ENCODE measurements at regions not wholly inside any gene's neighbourhood (a gene's known extent, or its start where the extent isn't known, plus 50 kb on each side); places are given as distances from the start of the nearest gene placed in this dataset.
"Not testable (repeated sequence)": the region's sequence is repeated elsewhere in the genome, so short reads cannot be mapped to it uniquely, and the experiment has no call there.

DNA sequence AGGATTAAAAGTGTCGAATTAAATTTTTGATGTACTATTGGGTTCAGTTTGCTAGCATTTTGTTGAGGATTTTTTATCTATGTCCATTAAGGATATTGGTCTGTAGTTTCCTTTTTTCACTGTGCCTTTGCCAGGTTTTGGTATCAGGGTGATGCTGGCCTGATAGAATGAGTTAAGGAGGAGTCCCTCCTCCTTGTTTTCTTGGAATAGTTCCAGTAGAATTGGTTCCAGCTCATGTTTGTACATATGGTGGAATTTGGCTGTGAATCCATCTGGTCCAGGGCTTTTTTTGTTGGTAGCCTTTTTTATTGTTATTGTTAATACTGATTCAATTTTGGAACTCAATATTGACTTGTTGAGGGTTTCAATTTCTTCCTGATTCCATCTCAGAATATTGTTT lies 141.8 kb downstream of the SIM1 start:
- no peak overlapping the region for H2AFZ ChIP-seq (ENCODE audit: low read depth, low read length)
- H3K36me3 ChIP-seq (ENCODE audit: insufficient read depth, low read length), result no peaks in the 10 kb centered on the region

DNA sequence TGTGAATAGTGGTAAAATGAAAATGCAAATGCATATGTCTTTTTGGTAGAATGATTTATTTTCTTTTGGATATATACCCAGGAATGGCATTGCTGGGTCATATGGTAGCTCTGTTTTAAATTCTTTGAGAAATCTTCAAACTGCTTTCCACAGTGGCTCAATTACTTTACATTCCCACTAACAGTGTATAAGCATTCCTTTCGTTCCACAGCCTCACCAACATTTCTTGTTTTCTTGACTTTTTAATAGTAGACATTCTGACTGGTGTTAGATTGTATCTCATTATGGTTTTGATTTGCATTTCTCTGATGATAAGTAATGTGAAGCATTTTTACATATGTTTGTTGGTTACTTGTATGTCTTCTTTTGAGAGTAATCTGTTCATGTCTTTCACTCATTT lies 144.0 kb downstream of the SIM1 start:
- Histone ChIP-seq H3K9me3 (ENCODE audit: low read length) (no peaks in the 10 kb centered on the region), H3K36me3 (ENCODE audit: insufficient read depth, low read length) (no peaks in the 10 kb centered on the region), H2AFZ (ENCODE audit: low read depth, low read length) (no peak overlapping the region), H3K27me3 (ENCODE audit: insufficient read depth, low read length) (no peaks in the 10 kb centered on the region), H3K4me1 (ENCODE audit: insufficient read depth, low read length) (no peaks in the 10 kb centered on the region), H3K4me3 (ENCODE audit: low read length) (no peak overlapping the region)

More for the DNA sequence above, 141.8 kb downstream of the SIM1 start:
- Histone ChIP-seq H3K27me3 (ENCODE audit: insufficient read depth, low read length) (no peaks in the 10 kb centered on the region), H3K9me3 (ENCODE audit: low read length) (no peaks in the 10 kb centered on the region), H3K4me1 (ENCODE audit: insufficient read depth, low read length) (no peaks in the 10 kb centered on the region), H3K4me3 (ENCODE audit: low read length) (no peak overlapping the region)

DNA sequence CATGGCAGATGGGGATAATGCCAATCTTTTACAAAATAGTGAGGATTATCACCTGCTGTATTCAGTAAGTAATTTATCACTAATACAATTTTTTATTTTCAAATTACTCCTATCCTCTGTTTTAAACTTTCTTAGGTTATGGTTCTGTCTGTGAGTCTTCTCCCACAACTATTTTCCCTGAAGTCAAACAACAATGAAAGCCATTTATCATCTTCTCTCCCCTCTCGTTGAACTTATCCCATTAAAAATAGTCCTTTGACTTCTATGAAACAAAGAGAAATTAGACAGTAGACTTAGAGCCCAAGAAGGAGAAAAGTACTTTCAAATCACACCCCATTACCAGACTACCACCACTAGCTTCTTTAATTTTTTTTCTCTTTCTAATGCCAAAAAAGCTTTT lies 147.7 kb downstream of the SIM1 start:
- Histone ChIP-seq H3K36me3 (ENCODE audit: insufficient read depth, low read length) (no peaks in the 10 kb centered on the region), H3K9me3 (ENCODE audit: low read length) (no peaks in the 10 kb centered on the region), H2AFZ (ENCODE audit: low read depth, low read length) (no peak overlapping the region), H3K27me3 (ENCODE audit: insufficient read depth, low read length) (no peaks in the 10 kb centered on the region), H3K4me3 (ENCODE audit: low read length) (no peak overlapping the region), H3K4me1 (ENCODE audit: insufficient read depth, low read length) (no peaks in the 10 kb centered on the region)

DNA sequence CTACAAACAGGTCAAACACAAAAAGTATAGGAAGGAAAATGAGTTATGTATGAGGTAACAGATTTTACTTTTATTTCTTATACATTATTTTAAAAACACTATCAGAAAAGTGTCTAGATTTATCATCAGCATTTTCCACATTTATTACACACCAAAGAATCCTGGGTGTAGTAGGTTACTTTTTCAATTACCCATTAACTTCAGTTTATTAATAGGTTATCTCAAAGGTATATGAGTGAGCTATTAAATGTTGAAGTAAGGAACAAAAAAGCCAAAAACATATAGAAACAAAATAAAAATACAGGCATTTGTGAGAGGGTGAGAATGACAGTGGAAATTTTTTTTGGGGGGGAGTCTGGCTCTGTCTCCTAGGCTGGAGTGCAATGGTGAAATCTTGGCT lies 150.5 kb downstream of the SIM1 start:
- H3K27me3 ChIP-seq (ENCODE audit: insufficient read depth, low read length), result no peaks in the 10 kb centered on the region
- H3K4me3 ChIP-seq (ENCODE audit: low read length), result no peak overlapping the region
- H3K4me1 ChIP-seq (ENCODE audit: insufficient read depth, low read length), result no peaks in the 10 kb centered on the region
- no peaks in the 10 kb centered on the region for H3K9me3 ChIP-seq (ENCODE audit: low read length)
- H3K36me3 ChIP-seq (ENCODE audit: insufficient read depth, low read length), result no peaks in the 10 kb centered on the region
- no peak overlapping the region for H2AFZ ChIP-seq (ENCODE audit: low read depth, low read length)

DNA sequence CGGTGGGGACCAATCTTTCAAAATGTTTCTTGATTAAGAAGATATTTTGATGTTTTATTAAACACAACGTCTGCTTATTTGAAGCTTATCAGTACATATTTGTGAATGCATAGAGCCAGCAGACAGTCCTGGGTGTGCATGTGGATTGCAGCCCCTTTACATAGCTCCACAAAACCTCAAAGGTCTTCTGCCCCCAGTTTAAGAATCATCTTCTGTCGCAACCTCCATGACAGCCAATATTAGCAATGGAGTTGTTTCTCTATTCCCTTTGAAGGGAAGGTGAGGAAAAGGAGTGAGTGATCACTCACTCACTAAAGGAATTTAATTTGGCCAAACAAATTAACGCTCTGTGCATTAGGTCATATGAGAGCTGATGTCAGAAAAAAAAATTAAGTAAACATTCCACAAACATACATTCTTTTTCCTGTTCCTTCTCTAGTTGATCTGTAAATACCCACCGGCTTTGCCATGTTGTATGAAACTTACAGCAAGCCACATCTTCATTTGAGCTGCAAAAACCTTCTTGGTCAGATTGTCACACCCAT lies 152.9 kb downstream of the SIM1 start:
- H3K27me3 ChIP-seq (ENCODE audit: insufficient read depth, low read length), result no peaks in the 10 kb centered on the region
- no peak overlapping the region for H2AFZ ChIP-seq (ENCODE audit: low read depth, low read length)
- H3K9me3 ChIP-seq (ENCODE audit: low read length), result no peaks in the 10 kb centered on the region
- no peaks in the 10 kb centered on the region for H3K4me1 ChIP-seq (ENCODE audit: insufficient read depth, low read length)
- H3K36me3 ChIP-seq (ENCODE audit: insufficient read depth, low read length), result no peaks in the 10 kb centered on the region
- H3K4me3 ChIP-seq (ENCODE audit: low read length), result no peak overlapping the region

DNA sequence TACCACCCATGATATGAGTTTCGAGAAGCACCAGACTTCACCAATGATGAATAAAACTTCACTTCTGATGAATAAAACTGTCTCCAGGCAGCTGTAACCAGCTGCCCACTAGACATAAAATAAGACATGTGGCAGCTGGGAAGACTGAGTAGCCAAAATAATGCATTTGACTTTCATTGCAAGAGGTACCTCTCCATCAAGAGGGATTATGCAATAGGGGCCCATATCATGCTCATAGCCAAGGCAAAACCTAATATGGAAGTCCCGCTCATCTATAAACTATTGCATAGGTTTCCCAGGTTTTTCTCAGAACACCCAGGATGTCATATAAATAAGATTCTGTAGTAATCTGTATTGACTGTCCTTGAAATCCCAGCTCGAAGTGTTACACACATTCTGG lies 155.5 kb downstream of the SIM1 start:
- Histone ChIP-seq H3K27me3 (ENCODE audit: insufficient read depth, low read length) (no peaks in the 10 kb centered on the region), H3K36me3 (ENCODE audit: insufficient read depth, low read length) (no peaks in the 10 kb centered on the region), H3K9me3 (ENCODE audit: low read length) (no peaks in the 10 kb centered on the region), H3K4me1 (ENCODE audit: insufficient read depth, low read length) (no peaks in the 10 kb centered on the region), H2AFZ (ENCODE audit: low read depth, low read length) (no peak overlapping the region), H3K4me3 (ENCODE audit: low read length) (no peak overlapping the region)

DNA sequence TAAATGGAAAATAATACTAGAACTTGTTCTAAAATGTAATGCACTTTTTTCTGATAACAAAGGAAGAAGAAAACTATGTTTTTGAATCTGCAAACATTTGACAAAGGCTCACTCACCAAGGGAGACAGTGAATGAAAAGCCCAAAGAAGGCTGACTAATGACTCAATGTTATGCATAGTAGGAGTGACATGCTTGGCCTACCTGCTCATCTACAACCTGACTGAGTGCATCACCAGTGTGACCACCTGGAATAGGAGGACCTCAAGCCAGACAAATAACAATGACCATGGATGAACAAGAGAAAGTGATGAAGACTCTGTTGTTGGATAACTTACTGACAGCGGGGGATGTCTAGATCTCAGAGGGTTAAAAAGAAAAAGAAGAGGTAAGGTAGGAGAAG lies 157.2 kb downstream of the SIM1 start:
- no peaks in the 10 kb centered on the region for H3K9me3 ChIP-seq (ENCODE audit: low read length)
- H3K4me3 ChIP-seq (ENCODE audit: low read length), result no peak overlapping the region
- no peak overlapping the region for H2AFZ ChIP-seq (ENCODE audit: low read depth, low read length)
- H3K36me3 ChIP-seq (ENCODE audit: insufficient read depth, low read length), result no peaks in the 10 kb centered on the region
- no peaks in the 10 kb centered on the region for H3K27me3 ChIP-seq (ENCODE audit: insufficient read depth, low read length)
- no peaks in the 10 kb centered on the region for H3K4me1 ChIP-seq (ENCODE audit: insufficient read depth, low read length)

DNA sequence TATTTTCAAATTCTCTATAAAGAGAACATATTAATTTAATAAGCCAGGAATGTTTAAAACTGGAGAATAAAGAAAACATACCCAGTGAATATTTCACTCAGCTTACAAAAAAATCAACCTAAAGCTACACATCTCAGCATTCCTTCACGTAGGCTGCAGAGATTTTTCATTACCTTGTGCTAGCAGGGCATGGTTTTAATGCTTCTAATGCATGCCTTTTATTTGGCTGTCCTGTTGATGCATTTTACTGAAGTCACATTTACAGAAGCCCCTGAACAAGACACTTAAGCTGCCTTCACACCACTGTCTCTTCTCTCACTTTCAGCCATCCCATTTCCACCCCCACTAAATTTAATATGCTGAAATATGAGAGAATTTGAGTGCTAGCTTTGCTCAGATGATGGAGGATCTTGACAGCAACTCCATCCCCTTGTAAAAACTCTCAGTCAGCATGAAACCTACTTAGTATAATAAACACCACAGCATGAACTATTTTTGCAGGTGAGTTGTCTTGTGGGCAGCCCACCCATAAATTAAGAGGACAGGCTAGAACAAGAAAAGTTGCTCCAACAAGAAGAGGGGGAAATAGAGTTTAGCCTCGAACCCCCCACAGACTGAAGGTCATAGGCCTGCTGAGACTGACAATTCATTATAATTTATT lies 159.4 kb downstream of the SIM1 start:
- no peak overlapping the region for H2AFZ ChIP-seq (ENCODE audit: low read depth, low read length)
- no peaks in the 10 kb centered on the region for H3K4me1 ChIP-seq (ENCODE audit: insufficient read depth, low read length)
- H3K4me3 ChIP-seq (ENCODE audit: low read length), result no peak overlapping the region
- no peaks in the 10 kb centered on the region for H3K36me3 ChIP-seq (ENCODE audit: insufficient read depth, low read length)
- H3K27me3 ChIP-seq (ENCODE audit: insufficient read depth, low read length), result no peaks in the 10 kb centered on the region
- H3K9me3 ChIP-seq (ENCODE audit: low read length), result no peaks in the 10 kb centered on the region

DNA sequence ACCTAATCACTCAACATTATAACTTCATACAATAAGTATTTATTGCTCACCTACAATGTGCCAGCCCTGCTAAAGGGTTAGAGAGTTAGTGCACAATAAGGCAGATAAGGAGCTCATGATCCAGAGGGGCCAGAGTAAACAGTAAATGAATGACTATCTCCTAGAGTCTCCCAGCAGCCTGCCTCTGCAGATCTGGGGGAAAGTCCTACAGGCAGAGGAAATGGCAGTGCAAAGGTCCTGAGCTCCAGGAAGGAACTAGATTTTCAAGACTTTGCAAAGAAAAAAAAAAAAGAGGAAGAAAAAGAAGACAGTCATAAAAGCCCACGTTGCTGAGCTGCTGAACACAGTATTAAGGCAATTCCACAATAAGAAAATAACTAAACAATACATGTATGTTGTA lies 160.1 kb downstream of the SIM1 start:
- Histone ChIP-seq H2AFZ (ENCODE audit: low read depth, low read length) (no peak overlapping the region), H3K27me3 (ENCODE audit: insufficient read depth, low read length) (no peaks in the 10 kb centered on the region), H3K9me3 (ENCODE audit: low read length) (no peaks in the 10 kb centered on the region), H3K36me3 (ENCODE audit: insufficient read depth, low read length) (no peaks in the 10 kb centered on the region), H3K4me1 (ENCODE audit: insufficient read depth, low read length) (no peaks in the 10 kb centered on the region), H3K4me3 (ENCODE audit: low read length) (no peak overlapping the region)

DNA sequence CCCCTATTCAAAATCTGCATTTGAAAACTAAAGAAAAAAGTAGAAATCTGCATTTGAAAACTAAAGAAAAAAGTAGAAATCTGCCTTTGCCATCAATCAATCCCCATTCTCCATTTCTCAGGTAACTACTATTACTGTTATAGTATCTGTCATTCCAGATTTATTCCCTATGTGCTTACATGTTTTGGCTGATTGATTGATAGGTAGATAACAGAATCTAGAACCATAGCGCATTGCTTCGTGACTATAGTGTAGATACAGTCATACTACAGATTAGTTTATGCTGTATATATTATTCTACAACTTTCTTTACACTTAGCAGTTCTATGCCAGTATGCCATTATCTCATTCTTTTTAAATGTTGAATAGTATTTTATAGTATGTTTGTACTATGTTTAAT lies 163.0 kb downstream of the SIM1 start:
- no peaks in the 10 kb centered on the region for H3K36me3 ChIP-seq (ENCODE audit: insufficient read depth, low read length)
- no peak overlapping the region for H2AFZ ChIP-seq (ENCODE audit: low read depth, low read length)
- H3K9me3 ChIP-seq (ENCODE audit: low read length), result no peaks in the 10 kb centered on the region
- no peak overlapping the region for H3K4me3 ChIP-seq (ENCODE audit: low read length)
- no peaks in the 10 kb centered on the region for H3K4me1 ChIP-seq (ENCODE audit: insufficient read depth, low read length)
- H3K27me3 ChIP-seq (ENCODE audit: insufficient read depth, low read length), result no peaks in the 10 kb centered on the region

DNA sequence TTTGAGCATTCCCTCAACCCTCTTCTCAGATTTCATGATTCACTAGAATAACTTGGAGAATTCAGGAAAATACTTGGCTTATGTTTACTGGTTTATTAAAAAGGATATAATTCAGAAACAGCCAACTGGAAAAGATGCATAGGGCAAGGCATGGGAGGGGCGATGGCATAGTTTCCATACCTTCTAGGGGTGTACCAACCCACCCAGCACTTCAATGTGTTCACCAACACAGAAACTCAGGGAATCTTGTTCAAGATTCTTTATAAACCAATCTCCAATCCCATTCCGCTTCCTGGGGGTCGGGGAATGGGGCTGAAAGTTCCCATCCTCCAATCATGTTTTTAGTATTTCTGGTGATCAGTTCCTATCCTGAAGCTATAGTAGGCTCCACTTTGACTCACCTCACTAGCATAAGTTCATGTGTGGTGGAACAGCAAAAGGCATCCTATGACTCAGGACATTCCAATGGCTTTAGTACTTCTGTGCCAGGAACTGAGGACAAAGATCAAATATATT lies 164.4 kb downstream of the SIM1 start:
- no peaks in the 10 kb centered on the region for H3K27me3 ChIP-seq (ENCODE audit: insufficient read depth, low read length)

DNA sequence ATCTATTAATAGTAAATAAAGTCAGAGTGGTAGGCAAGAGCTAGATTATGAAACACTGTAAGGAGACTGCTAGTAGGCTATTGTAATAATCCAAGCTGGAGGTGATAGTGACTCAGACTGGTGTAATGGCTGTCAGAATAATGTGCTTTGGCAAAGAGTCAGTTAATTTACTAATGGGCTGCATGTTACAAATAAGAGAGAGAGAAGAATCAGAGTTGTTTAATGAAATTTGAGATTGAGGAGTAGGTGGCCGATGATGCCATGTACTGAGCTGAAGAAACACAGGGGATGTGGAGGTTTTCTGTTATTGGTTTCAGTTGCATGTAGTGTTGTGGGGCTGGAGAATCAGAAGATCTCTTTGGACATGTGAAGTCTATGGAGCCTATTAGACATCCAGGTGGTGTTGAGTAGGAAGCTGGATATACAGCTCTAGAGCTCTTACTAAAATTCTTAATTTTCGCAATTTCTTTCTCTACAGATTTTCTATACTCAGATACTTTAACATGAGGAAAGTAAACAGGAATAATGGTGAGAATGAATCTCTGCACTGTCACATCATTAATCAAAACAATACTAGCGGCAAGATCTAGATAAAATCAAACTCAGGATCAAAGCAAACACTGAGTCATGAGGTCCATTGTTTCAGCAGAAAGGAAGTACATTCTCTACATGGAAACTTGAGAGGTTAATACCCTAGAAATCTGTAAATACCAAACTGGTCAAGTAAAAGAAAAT lies 167.7 kb downstream of the SIM1 start:
- Histone ChIP-seq H3K36me3 (ENCODE audit: insufficient read depth, low read length) (no peaks in the 10 kb centered on the region), H3K4me3 (ENCODE audit: low read length) (no peak overlapping the region), H3K9me3 (ENCODE audit: low read length) (no peaks in the 10 kb centered on the region), H3K4me1 (ENCODE audit: insufficient read depth, low read length) (no peaks in the 10 kb centered on the region), H2AFZ (ENCODE audit: low read depth, low read length) (no peak overlapping the region), H3K27me3 (ENCODE audit: insufficient read depth, low read length) (no peaks in the 10 kb centered on the region)

More for the DNA sequence above, 164.4 kb downstream of the SIM1 start:
- no peaks in the 10 kb centered on the region for H3K36me3 ChIP-seq (ENCODE audit: insufficient read depth, low read length)
- H3K9me3 ChIP-seq (ENCODE audit: low read length), result no peaks in the 10 kb centered on the region
- no peaks in the 10 kb centered on the region for H3K4me1 ChIP-seq (ENCODE audit: insufficient read depth, low read length)
- no peak overlapping the region for H2AFZ ChIP-seq (ENCODE audit: low read depth, low read length)
- H3K4me3 ChIP-seq (ENCODE audit: low read length), result no peak overlapping the region

DNA sequence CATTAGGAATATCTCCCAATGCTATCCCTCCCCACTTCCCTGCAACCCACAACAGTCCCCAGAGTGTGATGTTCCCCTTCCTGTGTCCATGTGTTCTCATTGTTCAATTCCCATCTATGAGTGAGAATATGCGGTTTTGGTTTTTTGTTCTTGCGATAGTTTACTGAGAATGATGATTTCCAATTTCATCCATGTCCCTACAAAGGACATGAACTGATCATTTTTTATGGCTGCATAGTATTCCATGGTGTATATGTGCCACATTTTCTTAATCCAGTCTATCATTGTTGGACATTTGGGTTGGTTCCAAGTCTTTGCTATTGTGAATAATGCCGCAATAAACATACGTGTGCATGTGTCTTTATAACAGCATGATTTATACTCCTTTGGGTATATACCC lies 169.5 kb downstream of the SIM1 start:
- H3K36me3 ChIP-seq (ENCODE audit: insufficient read depth, low read length); H3K27me3 ChIP-seq (ENCODE audit: insufficient read depth, low read length); H3K4me1 ChIP-seq (ENCODE audit: insufficient read depth, low read length); H3K9me3 ChIP-seq (ENCODE audit: low read length); H3K4me3 ChIP-seq (ENCODE audit: low read length); H2AFZ ChIP-seq (ENCODE audit: low read depth, low read length): not testable (repeated sequence)
